GM23248 (cell line): ENCODE measurements at regions not wholly inside any gene's neighbourhood (a gene's known extent, or its start where the extent isn't known, plus 50 kb on each side); places are given as distances from the start of the nearest gene placed in this dataset.

ENCODE experiments used
- EZH2 ChIP-seq: fragments of 200-600 bp; sonication (generic); IDR thresholded peaks from 2 replicates; pipeline ENCODE4 v1.6.1; 2018; ENCODE audit warnings: antibody characterized with exemption, mild to moderate bottlenecking; ENCODE audit not compliant: insufficient read depth, poor library complexity, severe bottlenecking
- EZH2phosphoT487 ChIP-seq: fragments of 200-600 bp; sonication (generic); IDR thresholded peaks from 2 replicates; pipeline ENCODE4 v1.6.1; 2018; ENCODE audit warnings: antibody characterized with exemption, moderate library complexity, mild to moderate bottlenecking, low read depth; ENCODE audit not compliant: insufficient read depth

- TF ChIP-seq EZH2 (no peak), EZH2phosphoT487 (no peak)
Measured at GRCh38 chr15:46620392-46621013, 985.7 kb downstream of the SQOR start.
